HG03442 (cell line): ENCODE measurements at regions not wholly inside any gene's neighbourhood (a gene's known extent, or its start where the extent isn't known, plus 50 kb on each side); places are given as distances from the start of the nearest gene placed in this dataset.
"Not testable (repeated sequence)": the region's sequence is repeated elsewhere in the genome, so short reads cannot be mapped to it uniquely, and the experiment has no call there.

Experiments
- ATAC-seq: cut with Tn5 transposase; IDR thresholded peaks from one replicate; pipeline ENCODE4 v1.9.1; 2021; ENCODE audit warnings: mild to moderate bottlenecking, moderate library complexity; ENCODE audit not compliant: unreplicated experiment

GRCh38 chr18:26654616-26655524 lies 106.5 kb upstream of the KCTD1 start:
- no peak for ATAC-seq

- ATAC-seq: no peak
Measured at GRCh38 chr18:26653943-26654615, 105.7 kb upstream of the KCTD1 start.

GRCh38 chr18:26652501-26652900 lies 104.1 kb upstream of the KCTD1 start:
- ATAC-seq: no peak

GRCh38 chr18:26650310-26651268 lies 102.2 kb upstream of the KCTD1 start:
- ATAC-seq: no peak

GRCh38 chr18:26649193-26649543 lies 100.8 kb upstream of the KCTD1 start:
- ATAC-seq: no peak

GRCh38 chr18:26648509-26649192 lies 100.3 kb upstream of the KCTD1 start:
- ATAC-seq: no peak

GRCh38 chr18:26646901-26647300 lies 98.5 kb upstream of the KCTD1 start:
- no peak for ATAC-seq

GRCh38 chr18:26642440-26643348 lies 94.3 kb upstream of the KCTD1 start:
- ATAC-seq: no peak

GRCh38 chr18:26640541-26640940 lies 92.2 kb upstream of the KCTD1 start:
- ATAC-seq: no peak

GRCh38 chr18:26639149-26639548 lies 90.8 kb upstream of the KCTD1 start:
- no peak for ATAC-seq

GRCh38 chr18:26637983-26638382 lies 89.6 kb upstream of the KCTD1 start:
- ATAC-seq: no peak

- no peak for ATAC-seq
Measured at GRCh38 chr18:26637324-26637723, 89.0 kb upstream of the KCTD1 start.

- ATAC-seq: no peak
Measured at GRCh38 chr18:26635466-26635865, 87.1 kb upstream of the KCTD1 start.

GRCh38 chr18:26634631-26635030 lies 86.3 kb upstream of the KCTD1 start:
- no peak for ATAC-seq

GRCh38 chr18:26631135-26631534 lies 82.8 kb upstream of the KCTD1 start:
- no peak for ATAC-seq

- no peak for ATAC-seq
Measured at GRCh38 chr18:26630596-26630995, 82.2 kb upstream of the KCTD1 start.

- no peak for ATAC-seq
Measured at GRCh38 chr18:26628017-26628416, 79.7 kb upstream of the KCTD1 start.

- no peak for ATAC-seq
Measured at GRCh38 chr18:26624443-26624842, 76.1 kb upstream of the KCTD1 start.

GRCh38 chr18:26623314-26623713 lies 75.0 kb upstream of the KCTD1 start:
- ATAC-seq: not testable (repeated sequence)
